ENCODE measurements at regions not wholly inside any gene's neighbourhood (a gene's known extent, or its start where the extent isn't known, plus 50 kb on each side); places are given as distances from the start of the nearest gene placed in this dataset.

- no peak for TF ChIP-seq POLR2A (IDR thresholded peaks at IDR 0.05)
- TF ChIP-seq CTCF (IDR thresholded peaks at IDR 0.05) = no peak
Measured at GRCh38 chr16:5841974-5842373, 744.4 kb upstream of the EEF2KMT start.

Data from heart left ventricle (tissue), 13 donors.